WTC11 (cell line): ENCODE measurements at regions not wholly inside any gene's neighbourhood (a gene's known extent, or its start where the extent isn't known, plus 50 kb on each side); places are given as distances from the start of the nearest gene placed in this dataset.
A peak's percentile ranks its signal among the peaks of the same experiment; 100 is the strongest.

Experiments
- ATAC-seq: fragments of 200-7000 bp; cut with Tn5 transposase; 2 replicates; pipeline ENCODE4 v1.10.0; 2021; ENCODE audit warnings: mild to moderate bottlenecking, moderate library complexity
- CTCF ChIA-PET: fragments of 300-600 bp; sonication (Branson Sonifier 250); formaldehyde crosslinking; loops from one replicate; lab custom pipeline; 2021; ENCODE audit warnings: antibody characterized with exemption; lab: Charles Lee
- POLR2A ChIA-PET: fragments of 350-600 bp; sonication (Branson Sonifier 250); formaldehyde crosslinking; loops from one replicate; lab custom pipeline; 2021; ENCODE audit warnings: antibody characterized with exemption; lab: Charles Lee
- DNase-seq: peaks from one replicate; pipeline ENCODE4 v3.0.0; 2021; ENCODE audit warnings: low spot score
- H3K27ac Mint-ChIP-seq: 2 replicates; pipeline ENCODE4 v1.8.0; 2021; ENCODE audit warnings: mixed read lengths
- H3K27me3 Mint-ChIP-seq: 2 replicates; pipeline ENCODE4 v1.8.0; 2021; ENCODE audit warnings: low read depth, mild to moderate bottlenecking, moderate library complexity, mixed read lengths
- H3K36me3 Mint-ChIP-seq: 2 replicates; pipeline ENCODE4 v1.8.0; 2021; ENCODE audit warnings: mixed read lengths
- H3K4me1 Mint-ChIP-seq: 2 replicates; pipeline ENCODE4 v1.8.0; 2022; ENCODE audit warnings: mixed read lengths
- H3K4me3 Mint-ChIP-seq: 2 replicates; pipeline ENCODE4 v1.8.0; 2021; ENCODE audit warnings: mild to moderate bottlenecking, moderate library complexity, mixed read lengths
- H3K9me3 Mint-ChIP-seq: 2 replicates; pipeline ENCODE4 v1.8.0; 2021; ENCODE audit warnings: mixed read lengths
- ATF1 ChIP-seq: sonication (generic); formaldehyde crosslinking; IDR thresholded peaks from 2 replicates; pipeline ENCODE4 v1.8.1; 2023; ENCODE audit warnings: mild to moderate bottlenecking, moderate library complexity, missing genetic modification reagents
- CBFB ChIP-seq: sonication (generic); formaldehyde crosslinking; IDR thresholded peaks from 2 replicates; pipeline ENCODE4 v1.8.1; 2022; ENCODE audit warnings: mild to moderate bottlenecking, low read depth, missing genetic modification reagents
- CTCF ChIP-seq: fragments of 200-600 bp; IDR thresholded peaks from 2 replicates; pipeline ENCODE4 v1.8.0; 2022; ENCODE audit warnings: antibody characterized with exemption
- E2F5 ChIP-seq: sonication (generic); formaldehyde crosslinking; IDR thresholded peaks from 2 replicates; pipeline ENCODE4 v1.8.1; 2022; ENCODE audit warnings: mild to moderate bottlenecking, moderate library complexity, missing genetic modification reagents
- FOXJ3 ChIP-seq: sonication (generic); formaldehyde crosslinking; IDR thresholded peaks from 2 replicates; pipeline ENCODE4 v1.9.0; 2021; ENCODE audit warnings: missing genetic modification reagents, mild to moderate bottlenecking, borderline replicate concordance
- FOXK1 ChIP-seq: sonication (generic); formaldehyde crosslinking; IDR thresholded peaks from 2 replicates; pipeline ENCODE4 v1.8.0; 2022; ENCODE audit warnings: mild to moderate bottlenecking, moderate library complexity, missing genetic modification reagents
- JUN ChIP-seq: sonication (generic); formaldehyde crosslinking; IDR thresholded peaks from 2 replicates; pipeline ENCODE4 v1.8.0; 2023; ENCODE audit warnings: mild to moderate bottlenecking, missing genetic modification reagents
- NFE2L1 ChIP-seq: sonication (generic); formaldehyde crosslinking; IDR thresholded peaks from 2 replicates; pipeline ENCODE4 v1.8.1; 2023; ENCODE audit warnings: missing genetic modification reagents
- NR3C1 ChIP-seq: sonication (generic); formaldehyde crosslinking; conservative IDR thresholded peaks from 2 replicates; pipeline ENCODE4 v1.8.1; 2023; ENCODE audit warnings: low read depth, mild to moderate bottlenecking, missing genetic modification reagents
- PRDM15 ChIP-seq: sonication (generic); formaldehyde crosslinking; IDR thresholded peaks from 2 replicates; pipeline ENCODE4 v1.8.0; 2022; ENCODE audit warnings: missing genetic modification reagents
- PREB ChIP-seq: sonication (generic); formaldehyde crosslinking; IDR thresholded peaks from 2 replicates; pipeline ENCODE4 v1.8.1; 2022; ENCODE audit warnings: mild to moderate bottlenecking, missing genetic modification reagents, moderate library complexity, borderline replicate concordance
- TP53 ChIP-seq: sonication (generic); formaldehyde crosslinking; IDR thresholded peaks from 2 replicates; pipeline ENCODE4 v1.8.1; 2023; ENCODE audit warnings: mild to moderate bottlenecking, missing genetic modification reagents
- ZBTB21 ChIP-seq: sonication (generic); formaldehyde crosslinking; IDR thresholded peaks from 2 replicates; pipeline ENCODE4 v1.8.1; 2023; ENCODE audit warnings: mild to moderate bottlenecking, missing genetic modification reagents, borderline replicate concordance
- ZNF121 ChIP-seq: sonication (generic); formaldehyde crosslinking; IDR thresholded peaks from 2 replicates; pipeline ENCODE4 v1.8.0; 2023; ENCODE audit warnings: missing genetic modification reagents
- ZNF138 ChIP-seq: sonication (generic); formaldehyde crosslinking; conservative IDR thresholded peaks from 2 replicates; pipeline ENCODE4 v1.8.1; 2022; ENCODE audit warnings: mild to moderate bottlenecking, moderate library complexity, missing genetic modification reagents
- ZNF512 ChIP-seq: sonication (generic); formaldehyde crosslinking; IDR thresholded peaks from 2 replicates; pipeline ENCODE4 v1.8.1; 2022; ENCODE audit warnings: missing genetic modification reagents, borderline replicate concordance
- TF ChIP-seq, protein P1 (sequence below): sonication (generic); formaldehyde crosslinking; IDR thresholded peaks from 2 replicates; pipeline ENCODE4 v1.8.1; 2022; ENCODE audit warnings: low read depth, mild to moderate bottlenecking, moderate library complexity, missing genetic modification reagents, borderline replicate concordance
- TF ChIP-seq, protein P2 (sequence below): sonication (generic); formaldehyde crosslinking; IDR thresholded peaks from 2 replicates; pipeline ENCODE4 v1.8.0; 2022; ENCODE audit warnings: mild to moderate bottlenecking, missing genetic modification reagents

DNA sequence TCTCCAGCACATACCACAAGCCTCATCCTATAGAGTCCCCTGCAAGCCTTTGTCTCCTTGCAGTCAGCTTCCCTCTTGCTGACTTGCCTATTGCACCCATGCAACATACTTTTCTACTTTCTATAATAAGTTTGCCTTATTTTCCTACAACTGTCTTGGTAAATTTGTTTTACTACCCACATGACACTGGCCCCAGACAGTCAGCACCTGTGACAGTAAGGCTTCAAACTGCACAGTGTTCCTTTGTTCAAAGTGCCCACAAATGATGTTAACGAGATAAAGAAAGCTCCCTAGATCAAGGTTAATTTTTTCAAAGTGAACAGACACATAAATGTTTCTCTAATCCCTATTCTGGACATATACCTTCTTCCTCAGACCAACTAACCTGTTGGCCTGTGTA lies 529.1 kb upstream of the PCDH10 start:
- ATAC-seq, result no peak
- Mint-ChIP-seq H3K4me3 (no peak overlapping the region), H3K9me3 (peaks cover 60% of the 10 kb centered on the region), H3K27ac (no peak overlapping the region), H3K36me3 (peaks cover 48% of the 10 kb centered on the region), H3K27me3 (no peaks in the 10 kb centered on the region), H3K4me1 (no peaks in the 10 kb centered on the region)
- DNase-seq, result no peak
- TF ChIP-seq, protein P1, sequence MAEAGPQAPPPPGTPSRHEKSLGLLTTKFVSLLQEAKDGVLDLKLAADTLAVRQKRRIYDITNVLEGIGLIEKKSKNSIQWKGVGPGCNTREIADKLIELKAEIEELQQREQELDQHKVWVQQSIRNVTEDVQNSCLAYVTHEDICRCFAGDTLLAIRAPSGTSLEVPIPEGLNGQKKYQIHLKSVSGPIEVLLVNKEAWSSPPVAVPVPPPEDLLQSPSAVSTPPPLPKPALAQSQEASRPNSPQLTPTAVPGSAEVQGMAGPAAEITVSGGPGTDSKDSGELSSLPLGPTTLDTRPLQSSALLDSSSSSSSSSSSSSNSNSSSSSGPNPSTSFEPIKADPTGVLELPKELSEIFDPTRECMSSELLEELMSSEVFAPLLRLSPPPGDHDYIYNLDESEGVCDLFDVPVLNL (CRISPR knock-in tag), result no peak
- TF ChIP-seq ATF1 (no peak), NFE2L1 (CRISPR knock-in tag) (no peak), FOXK1 (CRISPR knock-in tag) (no peak), PREB (no peak), ZNF512 (CRISPR knock-in tag) (no peak), TP53 (no peak)
- TF ChIP-seq, protein P2, sequence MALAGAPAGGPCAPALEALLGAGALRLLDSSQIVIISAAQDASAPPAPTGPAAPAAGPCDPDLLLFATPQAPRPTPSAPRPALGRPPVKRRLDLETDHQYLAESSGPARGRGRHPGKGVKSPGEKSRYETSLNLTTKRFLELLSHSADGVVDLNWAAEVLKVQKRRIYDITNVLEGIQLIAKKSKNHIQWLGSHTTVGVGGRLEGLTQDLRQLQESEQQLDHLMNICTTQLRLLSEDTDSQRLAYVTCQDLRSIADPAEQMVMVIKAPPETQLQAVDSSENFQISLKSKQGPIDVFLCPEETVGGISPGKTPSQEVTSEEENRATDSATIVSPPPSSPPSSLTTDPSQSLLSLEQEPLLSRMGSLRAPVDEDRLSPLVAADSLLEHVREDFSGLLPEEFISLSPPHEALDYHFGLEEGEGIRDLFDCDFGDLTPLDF, result no peak
- CTCF ChIA-PET, result no interaction called here
- POLR2A ChIA-PET, result no interaction called here

- CTCF ChIA-PET, result interaction anchor here (0.7 kb wide), 2 partner anchors 16 to 84 kb away, joined by 3 to 4 read pairs; no protein-coding TSS in a partner anchor
- POLR2A ChIA-PET, result no interaction called here
Measured at GRCh38 chr4:132642016-132642817, 506.9 kb upstream of the PCDH10 start.

DNA sequence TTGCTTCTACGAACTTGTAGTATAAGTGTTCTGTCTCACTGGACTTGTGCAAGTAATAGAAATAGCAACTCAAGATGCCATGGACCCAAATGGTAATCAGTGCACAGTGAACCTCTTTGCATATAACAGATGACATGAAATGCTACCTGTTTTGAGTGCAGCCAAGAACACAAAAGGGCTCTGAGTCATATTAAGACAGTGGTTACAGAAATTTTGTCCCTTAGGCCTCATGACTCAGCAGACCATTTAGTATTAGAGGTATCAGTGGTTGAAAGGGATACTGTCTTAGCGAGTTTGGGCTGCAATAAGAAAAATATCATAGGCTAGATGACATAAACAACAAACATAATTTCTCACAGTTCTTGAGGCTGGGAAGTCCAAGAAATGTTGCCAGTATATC lies 502.9 kb upstream of the PCDH10 start:
- ChIA-PET CTCF (no interaction called here), POLR2A (no interaction called here)
- Mint-ChIP-seq H3K36me3 (peaks cover 23% of the 10 kb centered on the region), H3K4me3 (no peak overlapping the region), H3K27ac (no peak overlapping the region), H3K9me3 (peaks cover 37% of the 10 kb centered on the region), H3K4me1 (peaks cover 15% of the 10 kb centered on the region), H3K27me3 (no peaks in the 10 kb centered on the region)
- DNase-seq, result no peak
- no peak for ATAC-seq
- TF ChIP-seq JUN (no peak), FOXJ3 (no peak), NR3C1 (CRISPR knock-in tag) (no peak), ZNF138 (CRISPR knock-in tag) (no peak), E2F5 (CRISPR knock-in tag) (no peak), TP53 (no peak), PRDM15 (CRISPR knock-in tag) (no peak)

More at GRCh38 chr4:132642016-132642817, 506.9 kb upstream of the PCDH10 start:
- H3K36me3 Mint-ChIP-seq, result peaks cover 21% of the 10 kb centered on the region
- peaks cover 19% of the 10 kb centered on the region for H3K9me3 Mint-ChIP-seq
- H3K27me3 Mint-ChIP-seq, result peaks cover 3% of the 10 kb centered on the region; the same call in 1 of the 2 replicates
- peaks cover 17% of the 10 kb centered on the region for H3K4me1 Mint-ChIP-seq
- no peak for TF ChIP-seq CBFB (CRISPR knock-in tag)
- TF ChIP-seq ZNF121 (CRISPR knock-in tag), result 0 out of 2 replicates have a peak, but pooled peaks have one; percentile 9
- peak; percentile 60; the same call in 1 of the 2 replicates for TF ChIP-seq CTCF
- TF ChIP-seq ZBTB21, result no peak
- ATAC-seq (peak; percentile 96), DNase-seq (peak; percentile 36)
- peak overlapping the region; percentile 77 for H3K27ac Mint-ChIP-seq
- H3K4me3 Mint-ChIP-seq, result no peak overlapping the region
